Activated naive CD4-positive, alpha-beta T cell treated with anti-CD3 and anti-CD28 coated beads, Interleukin-2, amount 50 U/mL, for 72 hours (primary cell): ENCODE measurements at regions not wholly inside any gene's neighbourhood (a gene's known extent, or its start where the extent isn't known, plus 50 kb on each side); places are given as distances from the start of the nearest gene placed in this dataset.
A peak's percentile ranks its signal among the peaks of the same experiment; 100 is the strongest.

Source experiments
- ATAC-seq, 2 donors: fragments of 150-1000 bp; cut with Tn5 transposase; 2 replicates each; pipeline ENCODE4 v1.10.0; 2021; ENCODE audit warnings: mild to moderate bottlenecking in 2 of 2, moderate library complexity in 2 of 2
- DNase-seq, 2 donors: peaks; one replicate each; pipeline ENCODE4 v3.0.0; 2021 to 2022; ENCODE audit warnings: low spot score in 2 of 2
- H3K27ac Mint-ChIP-seq, 2 donors: one replicate each; pipeline ENCODE4 v1.8.0; 2022; ENCODE audit warnings: mild to moderate bottlenecking in 2 of 2, mixed read lengths in 2 of 2
- H3K36me3 Mint-ChIP-seq, 2 donors: one replicate each; pipeline ENCODE4 v1.8.0; 2022; ENCODE audit warnings: mixed read lengths in 2 of 2
- H3K9me3 Mint-ChIP-seq, 2 donors: one replicate each; pipeline ENCODE4 v1.8.0; 2022; ENCODE audit warnings: mixed read lengths in 2 of 2

DNA sequence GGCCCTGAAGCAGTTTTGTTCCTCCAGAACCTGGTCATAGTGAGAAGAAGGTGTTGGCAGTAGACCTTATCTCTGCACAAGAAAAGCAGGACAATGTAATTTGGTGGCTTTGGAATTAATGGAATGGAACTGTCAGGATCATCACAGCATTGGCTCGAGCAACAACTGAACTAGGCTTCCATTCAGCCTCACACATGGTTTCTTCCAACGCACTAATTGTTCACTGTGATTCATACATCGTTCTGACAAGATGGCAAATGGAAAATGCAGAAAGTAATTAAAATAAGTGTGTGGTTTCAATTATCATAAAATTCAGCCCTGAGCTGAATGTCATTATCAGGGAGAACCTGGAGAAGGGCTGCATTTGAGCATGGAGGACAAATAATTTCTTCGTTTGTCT, 80.6 kb downstream of the MFSD1 start:
- Mint-ChIP-seq H3K36me3 (peaks cover 5 to 16% of the 10 kb centered on the region in 2 donors), H3K9me3 (peaks cover 8 to 21% of the 10 kb centered on the region in 2 donors)
- ATAC-seq = no peak

DNA sequence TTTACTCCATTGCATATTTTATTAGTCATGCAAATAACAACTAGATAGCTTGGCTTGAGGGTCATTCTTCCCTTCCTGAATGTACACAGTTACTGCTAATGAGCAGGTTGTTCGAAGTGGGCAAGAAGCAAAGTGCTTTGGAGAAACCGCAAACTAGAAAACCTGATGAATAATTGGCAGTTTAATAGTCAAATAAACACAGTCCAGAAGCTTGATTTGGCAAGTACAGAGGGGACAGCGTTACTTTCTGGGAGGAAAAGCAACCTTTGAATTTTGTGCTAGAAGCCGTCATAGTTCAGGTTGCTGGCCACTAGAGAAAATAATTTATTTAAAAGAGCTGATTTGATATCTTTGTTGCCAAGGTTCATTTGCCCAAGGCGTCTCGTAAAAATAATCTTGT, 94.9 kb downstream of the MFSD1 start:
- Mint-ChIP-seq H3K36me3 (no peaks in the 10 kb centered on the region), H3K9me3 (no peaks in the 10 kb centered on the region)
- no peak for DNase-seq

More for the DNA sequence above, 80.6 kb downstream of the MFSD1 start:
- no peak overlapping the region for H3K27ac Mint-ChIP-seq
- DNase-seq = no peak

GRCh38 chr3:158906749-158907148, 104.9 kb downstream of the MFSD1 start:
- no peak for ATAC-seq
- no peaks in the 10 kb centered on the region for H3K9me3 Mint-ChIP-seq
- no peak overlapping the region for H3K27ac Mint-ChIP-seq
- no peak for DNase-seq
- H3K36me3 Mint-ChIP-seq = no peaks in the 10 kb centered on the region

More for the DNA sequence above, 94.9 kb downstream of the MFSD1 start:
- ATAC-seq = no peak
- no peak overlapping the region for H3K27ac Mint-ChIP-seq

DNA sequence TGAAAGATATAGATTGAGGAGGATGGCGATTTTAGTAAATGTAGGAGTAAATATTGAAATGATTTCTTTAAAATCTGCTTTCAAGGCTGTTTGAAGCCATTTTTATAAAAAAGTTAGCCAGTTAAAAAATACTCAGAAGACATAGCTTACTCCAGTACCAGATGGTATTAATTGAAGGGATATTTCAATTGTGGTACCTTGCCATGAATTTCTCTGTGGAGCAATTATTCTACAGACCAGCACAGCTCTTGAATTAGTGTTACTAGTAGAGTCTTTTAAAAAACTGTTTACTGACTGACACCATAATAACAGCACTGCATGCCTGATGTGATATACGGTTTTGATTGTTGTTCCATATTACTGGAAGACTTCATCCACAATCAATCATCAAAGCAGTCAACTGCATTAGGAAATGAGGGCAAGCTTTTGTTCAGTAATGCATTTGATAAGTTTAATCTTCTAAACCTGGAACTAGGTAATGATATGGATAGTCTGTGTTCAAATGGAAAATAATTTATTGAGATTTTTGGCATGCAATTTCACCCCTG, 106.4 kb downstream of the MFSD1 start:
- no peak for DNase-seq
- Mint-ChIP-seq H3K27ac (no peak overlapping the region), H3K36me3 (no peaks in the 10 kb centered on the region), H3K9me3 (no peaks in the 10 kb centered on the region)
- ATAC-seq = no peak

DNA sequence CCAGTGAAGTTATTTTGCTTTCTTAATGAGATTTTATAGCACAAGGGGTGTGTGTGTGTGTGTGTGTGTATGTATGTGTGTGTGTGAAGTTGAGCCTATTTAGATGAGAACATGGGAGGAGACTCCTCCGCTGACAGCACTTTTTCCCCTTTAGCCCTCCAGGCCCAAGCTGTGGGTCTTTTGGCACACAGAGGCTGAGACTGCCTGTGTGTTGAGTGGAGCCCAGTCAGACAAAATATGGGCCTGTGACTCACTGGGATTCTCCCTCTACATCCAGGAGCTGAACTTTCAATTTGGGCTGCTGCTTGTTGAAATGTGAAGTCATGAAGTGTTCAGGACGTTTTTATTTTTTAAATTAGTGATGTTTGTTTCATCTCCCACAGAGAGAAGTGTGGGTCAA, 108.0 kb downstream of the MFSD1 start:
- Mint-ChIP-seq H3K27ac (no peak overlapping the region), H3K36me3 (no peaks in the 10 kb centered on the region), H3K9me3 (no peaks in the 10 kb centered on the region)
- ATAC-seq = no peak
- no peak for DNase-seq

- no peak for DNase-seq
- no peak for ATAC-seq
- H3K27ac Mint-ChIP-seq = no peak overlapping the region
- no peaks in the 10 kb centered on the region for H3K9me3 Mint-ChIP-seq
- H3K36me3 Mint-ChIP-seq = no peaks in the 10 kb centered on the region
Measured at GRCh38 chr3:158911586-158911985, 109.7 kb downstream of the MFSD1 start.

- ATAC-seq (no peak), DNase-seq (no peak)
- H3K9me3 Mint-ChIP-seq = no peaks in the 10 kb centered on the region
- H3K36me3 Mint-ChIP-seq = no peaks in the 10 kb centered on the region
- H3K27ac Mint-ChIP-seq = no peak overlapping the region
Measured at GRCh38 chr3:158912188-158912587, 110.3 kb downstream of the MFSD1 start.

DNA sequence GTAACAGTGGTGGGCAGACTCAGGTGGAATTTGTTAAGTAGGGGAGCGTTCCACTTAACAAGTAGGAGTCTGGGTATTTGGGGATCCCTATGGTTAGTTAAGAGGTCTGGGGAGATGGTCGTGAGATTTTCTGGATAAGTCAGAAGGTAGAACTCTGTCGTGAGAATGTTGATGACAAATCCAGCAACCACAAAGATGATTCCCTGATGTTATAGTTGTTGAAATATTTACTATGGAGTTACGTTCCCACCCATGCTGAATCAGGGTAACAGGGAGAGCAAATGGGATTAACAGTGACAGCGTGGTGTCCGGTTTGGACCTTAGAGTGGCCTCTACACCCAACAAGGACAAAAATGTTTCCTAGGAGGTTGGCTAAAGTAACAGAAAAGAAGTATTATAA, 110.8 kb downstream of the MFSD1 start:
- ATAC-seq = no peak
- H3K27ac Mint-ChIP-seq = no peak overlapping the region
- H3K36me3 Mint-ChIP-seq = no peaks in the 10 kb centered on the region
- no peaks in the 10 kb centered on the region for H3K9me3 Mint-ChIP-seq
- no peak for DNase-seq

- H3K9me3 Mint-ChIP-seq = no peaks in the 10 kb centered on the region
- no peak overlapping the region for H3K27ac Mint-ChIP-seq
- ATAC-seq (no peak), DNase-seq (no peak)
- H3K36me3 Mint-ChIP-seq = no peaks in the 10 kb centered on the region
Measured at GRCh38 chr3:158916111-158916510, 114.3 kb downstream of the MFSD1 start.

GRCh38 chr3:158918008-158918407, 116.2 kb downstream of the MFSD1 start:
- DNase-seq (peak in 1 of 2 donors; percentile 12), ATAC-seq (no peak)
- H3K27ac Mint-ChIP-seq = no peak overlapping the region
- H3K9me3 Mint-ChIP-seq = no peaks in the 10 kb centered on the region
- no peaks in the 10 kb centered on the region for H3K36me3 Mint-ChIP-seq

DNA sequence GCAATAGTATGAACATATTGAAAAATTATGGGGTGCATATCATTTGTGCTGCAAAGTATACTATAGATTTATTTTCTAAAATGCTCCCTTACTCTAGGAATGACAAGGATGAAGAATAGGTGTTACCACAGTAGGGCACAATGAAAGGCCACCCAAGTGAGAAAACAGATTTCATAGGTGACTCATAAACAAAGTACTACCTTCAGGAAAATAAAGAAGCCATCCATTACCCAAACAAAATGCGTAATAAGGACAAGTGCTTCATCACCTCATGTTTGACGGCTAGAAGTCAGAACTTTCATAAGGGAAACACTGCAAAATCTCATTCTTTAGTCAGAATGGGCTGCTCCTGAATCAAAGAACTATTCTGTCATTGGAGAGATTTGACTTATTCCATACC, 116.6 kb downstream of the MFSD1 start:
- Mint-ChIP-seq H3K36me3 (no peaks in the 10 kb centered on the region), H3K27ac (no peak overlapping the region), H3K9me3 (no peaks in the 10 kb centered on the region)
- no peak for DNase-seq
- ATAC-seq = no peak

DNA sequence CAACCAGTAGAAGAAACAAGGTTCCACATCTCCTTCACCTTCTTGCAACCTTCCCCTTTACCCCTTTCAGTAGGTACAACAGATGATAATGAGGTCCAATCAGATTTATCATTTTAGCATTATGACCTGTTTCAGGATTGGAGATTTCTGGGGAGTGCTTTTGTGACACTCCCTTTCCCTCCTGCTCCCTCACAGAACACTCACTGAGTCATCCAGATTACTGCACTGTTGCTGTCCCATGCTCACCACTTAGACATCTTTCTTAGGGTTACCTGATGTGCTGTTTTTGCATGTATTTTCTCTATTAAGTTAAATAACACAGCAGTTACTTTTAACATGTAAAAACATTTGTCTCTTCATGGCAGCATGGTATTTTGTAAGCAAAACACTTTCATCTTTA, 118.5 kb downstream of the MFSD1 start:
- H3K36me3 Mint-ChIP-seq = no peaks in the 10 kb centered on the region
- no peak overlapping the region for H3K27ac Mint-ChIP-seq
- DNase-seq (no peak), ATAC-seq (no peak)
- H3K9me3 Mint-ChIP-seq = no peaks in the 10 kb centered on the region

DNA sequence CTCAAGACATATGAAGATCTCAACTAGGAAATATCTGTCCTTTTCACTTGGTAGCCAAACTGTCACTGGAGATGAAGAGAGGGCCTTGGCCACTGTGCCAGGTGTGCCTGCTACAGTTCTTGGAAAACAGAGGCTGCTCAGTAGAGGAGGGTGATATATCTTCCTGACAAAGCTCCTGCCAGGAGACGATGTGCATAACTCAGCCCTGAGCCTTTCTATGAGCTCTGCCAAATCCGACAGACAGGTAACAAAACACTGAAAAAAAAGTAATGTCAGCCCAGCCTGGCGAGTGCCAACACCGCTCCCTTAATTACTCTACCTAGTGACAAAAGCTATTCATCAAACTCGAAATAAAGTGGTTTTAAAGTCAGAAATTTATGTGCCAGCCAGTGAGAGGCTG, 123.2 kb downstream of the MFSD1 start:
- no peaks in the 10 kb centered on the region for H3K9me3 Mint-ChIP-seq
- DNase-seq (no peak), ATAC-seq (no peak)
- H3K36me3 Mint-ChIP-seq = no peaks in the 10 kb centered on the region
- H3K27ac Mint-ChIP-seq = no peak overlapping the region

- no peak overlapping the region for H3K27ac Mint-ChIP-seq
- no peak for ATAC-seq
- no peaks in the 10 kb centered on the region for H3K36me3 Mint-ChIP-seq
- H3K9me3 Mint-ChIP-seq = no peaks in the 10 kb centered on the region
- no peak for DNase-seq
Measured at GRCh38 chr3:158925828-158926494, 124.1 kb downstream of the MFSD1 start.

DNA sequence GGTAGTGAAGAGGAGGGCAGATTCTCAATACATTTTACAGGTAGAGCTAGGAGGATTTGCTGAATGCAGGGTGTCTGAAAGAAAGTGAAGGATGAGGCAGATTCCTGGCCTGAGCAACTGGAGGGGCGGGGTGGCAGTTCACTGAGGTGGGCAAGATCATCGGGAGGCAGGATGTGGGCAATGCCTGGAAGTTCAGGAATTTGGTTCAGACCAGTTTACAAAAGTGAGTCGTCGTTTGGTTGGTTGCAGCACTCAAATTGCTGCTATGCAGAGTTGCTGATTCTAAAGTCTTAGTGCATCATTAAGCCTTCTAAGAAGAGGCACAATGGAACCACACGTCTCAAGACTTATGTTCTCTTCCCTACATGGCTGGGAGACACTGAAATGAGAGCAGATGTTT, 134.0 kb downstream of the MFSD1 start:
- Mint-ChIP-seq H3K9me3 (peaks cover 23 to 24% of the 10 kb centered on the region in 2 donors), H3K27ac (no peak overlapping the region), H3K36me3 (peaks cover 5 to 28% of the 10 kb centered on the region in 2 donors)
- ATAC-seq (no peak), DNase-seq (no peak)

DNA sequence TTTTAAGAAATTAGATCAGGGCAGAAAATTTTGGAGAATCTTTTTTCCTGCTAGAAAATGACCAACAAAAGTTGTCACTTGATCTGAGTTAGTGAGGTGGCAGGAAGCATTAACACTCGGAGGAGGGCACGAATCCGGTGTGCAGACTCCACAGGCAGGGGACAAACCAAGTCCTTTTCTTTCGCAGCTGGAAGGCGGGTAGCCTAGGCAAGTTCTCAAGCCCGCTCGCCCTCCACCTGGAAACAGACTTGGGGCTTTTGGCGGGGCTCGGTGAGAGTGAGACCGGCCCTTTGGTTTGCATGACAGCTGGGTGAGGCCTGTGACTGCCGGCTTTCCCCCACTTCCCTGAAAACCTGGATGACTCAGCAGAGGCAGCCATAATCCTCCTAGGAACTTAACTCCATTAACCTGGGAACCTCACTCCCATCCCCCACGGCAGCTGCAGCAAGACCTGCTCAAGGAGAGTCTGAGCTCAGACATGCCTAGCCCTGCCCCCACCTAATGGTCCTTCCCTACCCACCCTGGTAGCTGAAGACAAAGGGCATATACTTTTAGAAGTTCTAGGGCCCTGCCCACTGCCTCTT, 134.8 kb downstream of the MFSD1 start:
- Mint-ChIP-seq H3K27ac (no peak overlapping the region), H3K36me3 (peaks cover 5 to 28% of the 10 kb centered on the region in 2 donors), H3K9me3 (peaks cover 23 to 24% of the 10 kb centered on the region in 2 donors)
- ATAC-seq = no peak
- no peak for DNase-seq

- DNase-seq (no peak), ATAC-seq (no peak)
- no peak overlapping the region for H3K27ac Mint-ChIP-seq
- peaks cover 4% of the 10 kb centered on the region in 2 donors for H3K9me3 Mint-ChIP-seq
- no peaks in the 10 kb centered on the region for H3K36me3 Mint-ChIP-seq
Measured at GRCh38 chr3:158950178-158950901, 148.5 kb downstream of the MFSD1 start.
